HepG2 (cell line): ENCODE measurements at regions not wholly inside any gene's neighbourhood (a gene's known extent, or its start where the extent isn't known, plus 50 kb on each side); places are given as distances from the start of the nearest gene placed in this dataset.

Experiments
- ATAC-seq: fragments of 200-7000 bp; cut with Tn5 transposase; 3 replicates; pipeline ENCODE4 v1.9.1; 2020; ENCODE audit warnings: mild to moderate bottlenecking, moderate library complexity
- BruUV-seq: library from RNA; stranded (reverse); fragments of 400-500 nt; replicated peaks from 2 replicates; lab custom pipeline; 2021; lab: Mats Ljungman, UMichigan
- CTCF ChIA-PET: fragments of 300-600 bp; formaldehyde crosslinking; extraction: SDS; loops from one replicate; lab custom pipeline; 2021; ENCODE audit warnings: low total read pairs, inconsistent platforms, low intra/inter-chr PET ratio; lab: Yijun Ruan, JAX
- POLR2A ChIA-PET: fragments of 350-600 bp; sonication (Branson Sonifier 250); formaldehyde crosslinking; loops from one replicate; lab custom pipeline; 2020; ENCODE audit warnings: antibody characterized with exemption, inconsistent platforms; lab: Yijun Ruan, JAX
- DNase-seq: peaks from one replicate; pipeline ENCODE4 v3.0.0-alpha.2; 2015; ENCODE audit warnings: low spot score
- FAIRE-seq: peaks from 3 replicates; lab custom pipeline; 2011; peaks lifted over from hg19 to GRCh38; lab: Jason Lieb, UNC
- H2AFZ ChIP-seq: one replicate; pipeline ENCODE4 v1.6.1; 2011; ENCODE audit warnings: low read length, inconsistent platforms
- H3K27ac ChIP-seq: fragments of 300-600 bp; 3 replicates; pipeline ENCODE4 v1.8.0; 2011; ENCODE audit warnings: mixed run types, mild to moderate bottlenecking, mixed read lengths, low read length, inconsistent platforms; ENCODE audit not compliant: insufficient read depth; ENCODE audit errors: extremely low read length
- H3K27me3 ChIP-seq, 2 experiments: fragments of 200-600 bp in 1 of 2; 2 replicates in 1 of 2; 3 replicates in 1 of 2; pipeline versions ENCODE4 v1.6.0 to v1.8.0; 2011; ENCODE audit warnings: low read length in 2 of 2, mild to moderate bottlenecking in 2 of 2, moderate library complexity in 2 of 2, inconsistent platforms in 1 of 2; ENCODE audit not compliant: insufficient read depth in 2 of 2, control insufficient read depth in 1 of 2
- H3K36me3 ChIP-seq, 2 experiments: fragments of 200-600 bp in 1 of 2; replicated peaks in 1 of 2; 2 replicates in 1 of 2; 3 replicates in 1 of 2; pipeline versions ENCODE4 v1.5.1 to v1.8.0; 2011; ENCODE audit warnings: low read length in 2 of 2, inconsistent platforms in 1 of 2; ENCODE audit not compliant: insufficient read depth in 2 of 2, control insufficient read depth in 1 of 2
- H3K4me1 ChIP-seq: 2 replicates; pipeline ENCODE4 v1.5.1; 2012; ENCODE audit warnings: low read length, inconsistent platforms; ENCODE audit not compliant: insufficient read depth
- H3K4me2 ChIP-seq: 2 replicates; pipeline ENCODE4 v1.6.0; 2011; ENCODE audit warnings: low read depth, low read length, inconsistent platforms
- H3K4me3 ChIP-seq, 3 experiments: fragments of 200-600 bp in 1 of 3; sonication (generic), shearing (Covaris generic) in 1 of 3; replicated peaks in 1 of 3; 2 replicates each; pipeline ENCODE4 v1.5.1; 2011 to 2016; ENCODE audit warnings: low read length in 3 of 3, inconsistent platforms in 2 of 3, low read depth in 2 of 3, mild to moderate bottlenecking in 2 of 3, control low read depth in 1 of 3, mixed read lengths in 1 of 3; ENCODE audit not compliant: insufficient read depth in 1 of 3
- H3K79me2 ChIP-seq: one replicate; pipeline ENCODE4 v1.6.1; 2011; ENCODE audit warnings: low read length, inconsistent platforms; ENCODE audit not compliant: insufficient read depth
- H3K9ac ChIP-seq: 2 replicates; pipeline ENCODE4 v1.6.0; 2011; ENCODE audit warnings: mild to moderate bottlenecking, low read depth, low read length, inconsistent platforms; ENCODE audit not compliant: insufficient read depth
- H3K9me3 ChIP-seq: 2 replicates; pipeline ENCODE4 v1.5.1; 2012; ENCODE audit warnings: mild to moderate bottlenecking, low read length
- H4K20me1 ChIP-seq: 2 replicates; pipeline ENCODE4 v1.6.0; 2011; ENCODE audit warnings: inconsistent platforms, mild to moderate bottlenecking, low read length, moderate library complexity; ENCODE audit not compliant: insufficient read depth
- FOXC1 ChIP-seq: sonication (generic); formaldehyde crosslinking; IDR thresholded peaks from 2 replicates; pipeline ENCODE4 v1.8.0; 2022; ENCODE audit warnings: mild to moderate bottlenecking, missing genetic modification reagents, borderline replicate concordance
- GATAD2A ChIP-seq: IDR thresholded peaks from 2 replicates; pipeline ENCODE4 v1.6.1; 2016
- MAFF ChIP-seq: IDR thresholded peaks from 2 replicates; pipeline ENCODE4 v1.6.1; 2011; ENCODE audit warnings: low read depth, low read length, improper control_type of control experiment
- RELA ChIP-seq: sonication (generic); formaldehyde crosslinking; IDR thresholded peaks from 2 replicates; pipeline ENCODE4 v1.4.0; 2020; ENCODE audit warnings: missing genetic modification reagents
- SKI ChIP-seq: fragments of 450-650 bp; IDR thresholded peaks from one replicate; pipeline ENCODE4 v1.6.1; 2018; ENCODE audit warnings: mild to moderate bottlenecking; ENCODE audit not compliant: partially characterized antibody
- WGBS: methylation state at CpG from one replicate; pipeline ENCODE4 v1.1.6; 2017; ENCODE audit warnings: low lambda C conversion rate; 5-methylcytosine and 5-hydroxymethylcytosine counted together
- in situ Hi-C: cut with HindIII; loops from 2 replicates; pipeline ENCODE4 v1.10.0; 2017; ENCODE audit warnings: low pct_unique_long_range_greater_than_20kb; ENCODE audit not compliant: extremely low pct_ligation_motif_present
- intact Hi-C: fragments of 100-400 bp; cut with micrococcal nuclease; formaldehyde crosslinking; loops from one replicate; pipeline ENCODE4 v1.10.0; 2022; ENCODE audit not compliant: unreplicated experiment

DNA sequence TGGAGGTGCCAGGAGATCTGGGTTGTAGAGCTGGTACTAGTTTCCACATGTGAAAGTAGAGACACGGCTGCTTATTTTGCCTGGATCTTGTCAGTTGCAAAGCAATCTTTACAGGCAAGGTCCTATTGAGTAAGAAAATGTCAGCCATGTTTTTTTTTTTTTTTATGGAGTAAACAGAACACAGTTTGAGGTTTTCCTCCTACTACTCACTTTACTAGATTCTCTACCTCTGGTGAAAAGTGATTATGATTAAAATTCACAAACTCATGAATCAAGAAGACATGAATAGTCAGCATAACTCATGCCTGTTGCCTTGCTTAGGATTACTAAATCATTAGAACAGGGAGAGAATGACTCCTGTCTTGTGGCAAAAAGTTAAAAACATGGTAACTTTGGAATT is 70.1 kb upstream of the PNPT1 start:
- in situ Hi-C loops (no loop called here), intact Hi-C loops (no loop called here)
- no peak for DNase-seq
- POLR2A ChIA-PET, result no interaction called here
- H2AFZ ChIP-seq, result no peak overlapping the region
- CTCF ChIA-PET, result no interaction called here
- WGBS, result 6% methylated on average over 1 of the region's 1 CpG
- H3K4me2 ChIP-seq, result no peak overlapping the region
- no peaks in the 10 kb centered on the region for H3K27me3 ChIP-seq
- no peak overlapping the region for H3K27ac ChIP-seq
- H4K20me1 ChIP-seq, result no peaks in the 10 kb centered on the region
- no peaks in the 10 kb centered on the region for H3K36me3 ChIP-seq
- H3K4me1 ChIP-seq, result no peaks in the 10 kb centered on the region
- no peak for ATAC-seq
- no peaks in the 10 kb centered on the region for H3K9me3 ChIP-seq
- 0 out of 2 replicates have a peak, but pooled peaks have one; percentile 3 for TF ChIP-seq MAFF
- TF ChIP-seq FOXC1 (CRISPR knock-in tag), result no peak
- TF ChIP-seq SKI, result no peak
- FAIRE-seq, result no peak
- no peaks in the 10 kb centered on the region for H3K79me2 ChIP-seq
- no peak overlapping the region for H3K4me3 ChIP-seq
- no TSS peak for BruUV-seq
- H3K9ac ChIP-seq, result no peak overlapping the region

- H3K4me2 ChIP-seq, result no peak overlapping the region
- DNase-seq (no peak), ATAC-seq (no peak), FAIRE-seq (no peak)
- BruUV-seq, result no TSS peak
- 11% methylated on average over 2 of the region's 2 CpGs for WGBS
- H3K27ac ChIP-seq, result no peak overlapping the region
- H3K27me3 ChIP-seq, result no peaks in the 10 kb centered on the region; a peak in 1 of 5 replicates
- no peaks in the 10 kb centered on the region for H3K36me3 ChIP-seq
- no peak overlapping the region for H2AFZ ChIP-seq
- H3K4me1 ChIP-seq, result no peaks in the 10 kb centered on the region
- POLR2A ChIA-PET, result no interaction called here
- intact Hi-C loops, result no loop called here
- no peaks in the 10 kb centered on the region for H3K9me3 ChIP-seq
- in situ Hi-C loops, result no loop called here
- no peak overlapping the region for H3K4me3 ChIP-seq
- no peaks in the 10 kb centered on the region for H3K79me2 ChIP-seq
- CTCF ChIA-PET, result no interaction called here
- H4K20me1 ChIP-seq, result no peaks in the 10 kb centered on the region
- TF ChIP-seq GATAD2A (no peak), RELA (no peak)
- no peak overlapping the region for H3K9ac ChIP-seq
Measured at GRCh38 chr2:55761526-55761925, 67.9 kb upstream of the PNPT1 start.
